ENCODE measurements at regions not wholly inside any gene's neighbourhood (a gene's known extent, or its start where the extent isn't known, plus 50 kb on each side); places are given as distances from the start of the nearest gene placed in this dataset.

GRCh38 chr6:134738211-134738885 is 211.6 kb downstream of the ALDH8A1 start:
- Mint-ChIP-seq H3K27ac (no peak overlapping the region), H3K4me1 (peaks cover 48% of the 10 kb centered on the region), H3K27me3 (ENCODE audit: low read depth) (peaks cover 5% of the 10 kb centered on the region), H3K4me3 (no peak overlapping the region), H3K36me3 (ENCODE audit: low read depth) (no peaks in the 10 kb centered on the region), H3K9me3 (peaks cover 3% of the 10 kb centered on the region)
- TF ChIP-seq, protein P1, sequence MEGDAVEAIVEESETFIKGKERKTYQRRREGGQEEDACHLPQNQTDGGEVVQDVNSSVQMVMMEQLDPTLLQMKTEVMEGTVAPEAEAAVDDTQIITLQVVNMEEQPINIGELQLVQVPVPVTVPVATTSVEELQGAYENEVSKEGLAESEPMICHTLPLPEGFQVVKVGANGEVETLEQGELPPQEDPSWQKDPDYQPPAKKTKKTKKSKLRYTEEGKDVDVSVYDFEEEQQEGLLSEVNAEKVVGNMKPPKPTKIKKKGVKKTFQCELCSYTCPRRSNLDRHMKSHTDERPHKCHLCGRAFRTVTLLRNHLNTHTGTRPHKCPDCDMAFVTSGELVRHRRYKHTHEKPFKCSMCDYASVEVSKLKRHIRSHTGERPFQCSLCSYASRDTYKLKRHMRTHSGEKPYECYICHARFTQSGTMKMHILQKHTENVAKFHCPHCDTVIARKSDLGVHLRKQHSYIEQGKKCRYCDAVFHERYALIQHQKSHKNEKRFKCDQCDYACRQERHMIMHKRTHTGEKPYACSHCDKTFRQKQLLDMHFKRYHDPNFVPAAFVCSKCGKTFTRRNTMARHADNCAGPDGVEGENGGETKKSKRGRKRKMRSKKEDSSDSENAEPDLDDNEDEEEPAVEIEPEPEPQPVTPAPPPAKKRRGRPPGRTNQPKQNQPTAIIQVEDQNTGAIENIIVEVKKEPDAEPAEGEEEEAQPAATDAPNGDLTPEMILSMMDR (IDR thresholded peaks at IDR 0.05; ENCODE audit: unreplicated experiment in 3 of 3) = no peak

DNA sequence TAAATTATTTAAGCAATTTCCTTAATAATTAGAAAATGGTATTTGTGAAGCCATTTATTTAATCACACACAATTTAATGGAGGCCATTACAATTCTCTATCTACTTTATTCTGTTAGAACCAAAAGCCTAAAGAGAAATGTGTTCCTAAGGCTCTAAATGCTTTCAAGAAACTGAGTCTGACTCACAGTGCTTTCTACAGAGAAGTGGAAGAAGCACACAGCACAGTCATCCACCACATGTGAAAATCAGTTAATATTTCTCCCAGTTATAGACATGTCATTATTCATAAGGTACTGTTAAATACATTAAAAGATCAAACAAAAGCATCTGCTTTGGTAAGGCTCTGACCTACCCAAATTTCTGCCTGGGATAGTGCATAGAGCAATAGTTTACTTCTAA is 214.4 kb downstream of the ALDH8A1 start:
- H3K27ac Mint-ChIP-seq = no peak overlapping the region
- TF ChIP-seq, protein P1 (IDR thresholded peaks at IDR 0.05; ENCODE audit: unreplicated experiment in 3 of 3) = no peak
- H3K9me3 Mint-ChIP-seq = peaks cover 3% of the 10 kb centered on the region
- peaks cover 36% of the 10 kb centered on the region for H3K4me1 Mint-ChIP-seq
- H3K4me3 Mint-ChIP-seq = no peak overlapping the region
- H3K36me3 Mint-ChIP-seq (ENCODE audit: low read depth) = no peaks in the 10 kb centered on the region
- no peaks in the 10 kb centered on the region for H3K27me3 Mint-ChIP-seq (ENCODE audit: low read depth)

GRCh38 chr6:134734312-134734869 is 215.5 kb downstream of the ALDH8A1 start:
- TF ChIP-seq, protein P1 (IDR thresholded peaks at IDR 0.05; ENCODE audit: unreplicated experiment in 3 of 3) = no peak
- H3K27ac Mint-ChIP-seq = no peak overlapping the region
- H3K27me3 Mint-ChIP-seq (ENCODE audit: low read depth) = no peaks in the 10 kb centered on the region
- H3K4me3 Mint-ChIP-seq = no peak overlapping the region
- H3K9me3 Mint-ChIP-seq = peaks cover 3% of the 10 kb centered on the region
- H3K36me3 Mint-ChIP-seq (ENCODE audit: low read depth) = no peaks in the 10 kb centered on the region
- peaks cover 26% of the 10 kb centered on the region for H3K4me1 Mint-ChIP-seq

- Mint-ChIP-seq H3K27me3 (ENCODE audit: low read depth) (no peaks in the 10 kb centered on the region), H3K4me3 (no peak overlapping the region), H3K4me1 (peaks cover 21% of the 10 kb centered on the region), H3K9me3 (peaks cover 3% of the 10 kb centered on the region), H3K27ac (no peak overlapping the region), H3K36me3 (ENCODE audit: low read depth) (no peaks in the 10 kb centered on the region)
- TF ChIP-seq, protein P1 (IDR thresholded peaks at IDR 0.05; ENCODE audit: unreplicated experiment in 3 of 3) = no peak
Observed at GRCh38 chr6:134733801-134734200, 216.1 kb downstream of the ALDH8A1 start.

DNA sequence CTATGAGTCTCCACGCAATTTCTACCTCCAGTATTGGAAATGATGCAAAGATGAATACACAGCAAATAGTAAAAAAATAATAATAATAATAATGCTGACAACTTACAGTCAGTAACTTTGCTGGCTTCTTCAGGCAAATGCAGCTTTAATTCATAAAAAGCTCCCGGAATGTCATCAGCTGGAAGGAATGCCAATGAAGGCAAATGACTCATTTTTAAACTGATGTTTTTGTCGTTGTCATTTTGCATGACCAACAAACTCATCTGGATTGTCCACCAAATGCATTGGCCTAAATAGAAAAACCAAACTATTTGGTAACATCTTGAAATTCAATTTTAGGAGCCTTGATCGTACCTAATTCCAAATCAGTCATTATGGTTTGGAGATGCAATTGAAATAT is 217.1 kb downstream of the ALDH8A1 start:
- H3K4me3 Mint-ChIP-seq = no peak overlapping the region
- H3K4me1 Mint-ChIP-seq = peaks cover 16% of the 10 kb centered on the region
- H3K36me3 Mint-ChIP-seq (ENCODE audit: low read depth) = no peaks in the 10 kb centered on the region
- TF ChIP-seq, protein P1 (IDR thresholded peaks at IDR 0.05; ENCODE audit: unreplicated experiment in 3 of 3) = no peak
- no peaks in the 10 kb centered on the region for H3K27me3 Mint-ChIP-seq (ENCODE audit: low read depth)
- peaks cover 3% of the 10 kb centered on the region for H3K9me3 Mint-ChIP-seq
- no peak overlapping the region for H3K27ac Mint-ChIP-seq

DNA sequence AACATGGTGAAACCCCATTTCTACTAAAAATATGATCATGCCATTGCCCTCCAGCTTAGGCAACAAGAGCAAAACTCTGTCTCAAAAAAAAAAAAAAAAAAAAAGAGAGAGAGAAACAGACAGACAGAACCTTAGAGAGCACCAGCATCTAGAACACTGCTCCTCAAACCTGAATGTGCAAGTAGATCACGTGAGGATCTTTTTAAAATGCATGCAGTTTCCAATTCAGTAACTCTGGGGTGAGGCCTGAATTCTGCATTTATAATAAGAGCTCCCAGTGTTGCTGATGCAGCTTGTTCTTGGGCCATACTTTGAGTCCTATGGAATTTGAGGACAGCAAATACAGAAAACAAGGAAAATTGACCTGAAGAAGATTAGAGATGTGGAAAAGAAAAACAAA is 218.3 kb downstream of the ALDH8A1 start:
- H3K4me3 Mint-ChIP-seq = no peak overlapping the region
- peaks cover 10% of the 10 kb centered on the region for H3K4me1 Mint-ChIP-seq
- H3K9me3 Mint-ChIP-seq = peaks cover 3% of the 10 kb centered on the region
- TF ChIP-seq, protein P1 (IDR thresholded peaks at IDR 0.05; ENCODE audit: unreplicated experiment in 3 of 3) = no peak
- no peak overlapping the region for H3K27ac Mint-ChIP-seq
- no peaks in the 10 kb centered on the region for H3K36me3 Mint-ChIP-seq (ENCODE audit: low read depth)
- no peaks in the 10 kb centered on the region for H3K27me3 Mint-ChIP-seq (ENCODE audit: low read depth)
